ENCODE measurements at regions not wholly inside any gene's neighbourhood (a gene's known extent, or its start where the extent isn't known, plus 50 kb on each side); places are given as distances from the start of the nearest gene placed in this dataset.

- TF ChIP-seq MGA (IDR thresholded peaks at IDR 0.05) (no peak), ZNF316 (IDR thresholded peaks at IDR 0.05) (no peak), TCFL5 (CRISPR knock-in tag; conservative IDR thresholded peaks at IDR 0.05) (no peak), XRCC5 (IDR thresholded peaks at IDR 0.05; ENCODE audit: low read depth, low read length) (no peak), ZNF133 (CRISPR knock-in tag; IDR thresholded peaks at IDR 0.05) (no peak), ZNF431 (CRISPR knock-in tag; IDR thresholded peaks at IDR 0.05) (no peak), ZNF584 (CRISPR knock-in tag; IDR thresholded peaks at IDR 0.05; ENCODE audit: low read depth) (no peak; the same call in 1 of the 2 replicates), ZNF408 (CRISPR knock-in tag; IDR thresholded peaks at IDR 0.05; ENCODE audit: low read depth) (no peak), ZBTB2 (IDR thresholded peaks at IDR 0.05) (no peak), PTBP1 (IDR thresholded peaks at IDR 0.05; ENCODE audit: low read depth, low read length) (no peak)
- TF ChIP-seq, protein P1, sequence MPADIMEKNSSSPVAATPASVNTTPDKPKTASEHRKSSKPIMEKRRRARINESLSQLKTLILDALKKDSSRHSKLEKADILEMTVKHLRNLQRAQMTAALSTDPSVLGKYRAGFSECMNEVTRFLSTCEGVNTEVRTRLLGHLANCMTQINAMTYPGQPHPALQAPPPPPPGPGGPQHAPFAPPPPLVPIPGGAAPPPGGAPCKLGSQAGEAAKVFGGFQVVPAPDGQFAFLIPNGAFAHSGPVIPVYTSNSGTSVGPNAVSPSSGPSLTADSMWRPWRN (IDR thresholded peaks at IDR 0.05; ENCODE audit: low read depth), result no peak
Measured at GRCh38 chr1:38105267-38105666, 58.7 kb upstream of the POU3F1 start (continued).

Measured in K562 (cell line).